OCI-LY7 (cell line): ENCODE measurements at regions not wholly inside any gene's neighbourhood (a gene's known extent, or its start where the extent isn't known, plus 50 kb on each side); places are given as distances from the start of the nearest gene placed in this dataset.

Source experiments
- BruUV-seq: library from RNA; stranded (reverse); fragments of 400-500 nt; replicated peaks from 2 replicates; lab custom pipeline; 2021; lab: Mats Ljungman, UMichigan
- CTCF ChIA-PET: fragments of 300-600 bp; sonication (Branson Sonifier 250); formaldehyde crosslinking; loops from one replicate; lab custom pipeline; 2022; ENCODE audit warnings: antibody characterized with exemption; ENCODE audit not compliant: unreplicated experiment; lab: Charles Lee
- POLR2A ChIA-PET: fragments of 300-600 bp; sonication (Branson Sonifier 250); formaldehyde crosslinking; loops from one replicate; lab custom pipeline; 2022; ENCODE audit warnings: antibody characterized with exemption; lab: Charles Lee
- DNase-seq: peaks from one replicate; pipeline ENCODE4 v3.0.0-alpha.2; 2015; ENCODE audit warnings: low spot score
- H2AFZ ChIP-seq: fragments of 200-600 bp; sonication (generic), shearing (Covaris generic); 2 replicates; pipeline ENCODE4 v1.6.1; 2014; ENCODE audit warnings: mild to moderate bottlenecking, antibody characterized with exemption, low read length, moderate library complexity
- H3K27ac ChIP-seq: fragments of 200-600 bp; sonication (generic); 2 replicates; pipeline ENCODE4 v1.5.1; 2014; ENCODE audit warnings: mixed run types, low read depth, mild to moderate bottlenecking, moderate library complexity, low read length, inconsistent platforms; ENCODE audit not compliant: poor library complexity, severe bottlenecking
- H3K36me3 ChIP-seq: fragments of 200-600 bp; sonication (generic); 2 replicates; pipeline ENCODE4 v1.6.1; 2014; ENCODE audit warnings: mild to moderate bottlenecking, antibody characterized with exemption, low read length, moderate library complexity, mixed read lengths; ENCODE audit not compliant: insufficient read depth
- H3K4me1 ChIP-seq: fragments of 200-600 bp; sonication (generic); 2 replicates; pipeline ENCODE4 v1.5.1; 2014; ENCODE audit warnings: mild to moderate bottlenecking, low read length; ENCODE audit not compliant: insufficient read depth, poor library complexity, severe bottlenecking
- H3K4me2 ChIP-seq: fragments of 200-600 bp; sonication (generic); 2 replicates; pipeline ENCODE4 v1.6.1; 2014; ENCODE audit warnings: mild to moderate bottlenecking, low read length
- H3K4me3 ChIP-seq: fragments of 200-600 bp; sonication (generic); 2 replicates; pipeline ENCODE4 v1.5.1; 2014; ENCODE audit warnings: mild to moderate bottlenecking, low read depth, low read length; ENCODE audit not compliant: poor library complexity, severe bottlenecking
- H3K79me2 ChIP-seq: fragments of 200-600 bp; sonication (generic); 2 replicates; pipeline ENCODE4 v1.6.1; 2016; ENCODE audit warnings: low read depth, mild to moderate bottlenecking, low read length, moderate library complexity, mixed read lengths; ENCODE audit not compliant: insufficient read depth
- H3K9me2 ChIP-seq: fragments of 200-600 bp; sonication (generic); 2 replicates; pipeline ENCODE4 v1.6.1; 2016; ENCODE audit warnings: mild to moderate bottlenecking, low read length, mixed read lengths; ENCODE audit not compliant: insufficient read depth
- H3K9me3 ChIP-seq: fragments of 200-600 bp; sonication (generic); 2 replicates; pipeline ENCODE4 v1.6.1; 2014; ENCODE audit warnings: mild to moderate bottlenecking, mixed run types, low read length, mixed read lengths
- H4K20me1 ChIP-seq: fragments of 200-600 bp; sonication (generic); 2 replicates; pipeline ENCODE4 v1.6.1; 2014; ENCODE audit warnings: mild to moderate bottlenecking, antibody characterized with exemption, low read length, moderate library complexity, mixed read lengths; ENCODE audit not compliant: insufficient read depth
- EZH2phosphoT487 ChIP-seq: fragments of 200-600 bp; sonication (generic); IDR thresholded peaks from 2 replicates; pipeline ENCODE4 v1.6.1; 2018; ENCODE audit warnings: low read depth, borderline replicate concordance, mild to moderate bottlenecking, mixed run types, antibody characterized with exemption, low read length, moderate library complexity, mixed read lengths
- intact Hi-C: fragments of 100-400 bp; cut with micrococcal nuclease; formaldehyde crosslinking; loops from one replicate; pipeline ENCODE4 v1.10.0; 2022; ENCODE audit not compliant: unreplicated experiment
- TF ChIP-seq, protein P1 (sequence below): fragments of 200-600 bp; sonication (generic); conservative IDR thresholded peaks from 2 replicates; pipeline ENCODE4 v1.5.1; 2014; ENCODE audit warnings: mild to moderate bottlenecking, antibody characterized with exemption, low read length, moderate library complexity, mixed read lengths

DNA sequence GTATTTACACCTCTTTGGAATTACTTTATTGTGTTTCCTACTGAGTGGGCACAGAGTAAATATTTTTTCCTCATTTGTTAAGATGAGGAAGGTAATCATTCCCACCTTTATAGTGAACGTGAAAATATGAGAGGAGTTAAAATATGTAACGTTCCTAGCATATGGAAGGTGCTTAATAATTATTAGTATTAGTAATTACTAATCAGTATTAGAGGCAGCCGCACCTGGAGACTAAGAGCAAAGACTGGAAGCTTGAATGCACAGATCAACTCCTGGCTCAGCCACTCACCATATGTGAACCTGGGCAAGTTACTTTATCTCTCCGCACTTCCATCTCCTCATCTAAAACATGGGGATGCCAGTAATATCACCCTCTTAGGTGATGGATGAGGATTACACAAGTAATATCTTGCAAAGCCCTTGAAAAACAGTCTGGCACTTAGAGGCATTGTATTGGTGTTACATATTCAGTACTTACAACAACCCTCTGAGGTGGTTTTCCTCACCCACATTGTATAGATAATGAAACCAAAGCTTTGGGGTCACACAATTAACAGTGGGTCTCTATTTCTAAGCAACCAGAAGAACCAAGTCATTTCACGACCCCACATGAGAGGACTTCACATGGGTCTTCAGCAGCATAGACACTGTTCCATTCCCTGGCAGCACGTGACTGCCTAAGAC lies 100.3 kb upstream of the KCTD1 start:
- H3K79me2 ChIP-seq, result no peaks in the 10 kb centered on the region
- H3K4me3 ChIP-seq, result no peak overlapping the region
- H3K4me2 ChIP-seq, result no peak overlapping the region
- no peak overlapping the region for H3K27ac ChIP-seq
- no peak for DNase-seq
- intact Hi-C loops, result loop anchor here (1.0 to 10.0 kb wide), 6 partner anchors 27 to 734 kb away; no protein-coding TSS in a partner anchor
- TF ChIP-seq, protein P1, sequence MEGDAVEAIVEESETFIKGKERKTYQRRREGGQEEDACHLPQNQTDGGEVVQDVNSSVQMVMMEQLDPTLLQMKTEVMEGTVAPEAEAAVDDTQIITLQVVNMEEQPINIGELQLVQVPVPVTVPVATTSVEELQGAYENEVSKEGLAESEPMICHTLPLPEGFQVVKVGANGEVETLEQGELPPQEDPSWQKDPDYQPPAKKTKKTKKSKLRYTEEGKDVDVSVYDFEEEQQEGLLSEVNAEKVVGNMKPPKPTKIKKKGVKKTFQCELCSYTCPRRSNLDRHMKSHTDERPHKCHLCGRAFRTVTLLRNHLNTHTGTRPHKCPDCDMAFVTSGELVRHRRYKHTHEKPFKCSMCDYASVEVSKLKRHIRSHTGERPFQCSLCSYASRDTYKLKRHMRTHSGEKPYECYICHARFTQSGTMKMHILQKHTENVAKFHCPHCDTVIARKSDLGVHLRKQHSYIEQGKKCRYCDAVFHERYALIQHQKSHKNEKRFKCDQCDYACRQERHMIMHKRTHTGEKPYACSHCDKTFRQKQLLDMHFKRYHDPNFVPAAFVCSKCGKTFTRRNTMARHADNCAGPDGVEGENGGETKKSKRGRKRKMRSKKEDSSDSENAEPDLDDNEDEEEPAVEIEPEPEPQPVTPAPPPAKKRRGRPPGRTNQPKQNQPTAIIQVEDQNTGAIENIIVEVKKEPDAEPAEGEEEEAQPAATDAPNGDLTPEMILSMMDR, result no peak
- TF ChIP-seq EZH2phosphoT487, result no peak
- no peaks in the 10 kb centered on the region for H3K9me2 ChIP-seq
- CTCF ChIA-PET, result no interaction called here
- H3K4me1 ChIP-seq, result peaks cover 8% of the 10 kb centered on the region
- POLR2A ChIA-PET, result no interaction called here
- H4K20me1 ChIP-seq, result no peaks in the 10 kb centered on the region
- no peak overlapping the region for H2AFZ ChIP-seq
- no TSS peak for BruUV-seq
- no peaks in the 10 kb centered on the region for H3K36me3 ChIP-seq
- H3K9me3 ChIP-seq, result no peaks in the 10 kb centered on the region

DNA sequence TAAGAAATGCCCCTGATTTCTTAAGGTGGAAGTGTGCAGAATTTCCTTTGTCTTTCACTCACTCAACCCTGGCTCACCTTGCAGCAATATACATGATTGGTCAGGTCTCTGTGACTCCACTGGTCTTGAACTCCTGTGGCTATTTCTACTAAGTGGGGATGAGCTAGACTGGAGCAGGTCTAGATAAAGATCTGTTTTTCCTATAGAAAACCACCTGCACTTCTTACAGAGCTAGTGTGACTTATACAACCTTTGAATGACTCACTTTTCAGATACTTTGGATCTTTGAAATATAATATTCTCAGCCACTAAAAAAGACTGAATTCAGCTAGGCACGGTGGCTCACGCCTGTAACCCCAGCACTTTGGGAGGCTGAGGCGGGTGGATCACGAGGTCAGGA lies 98.5 kb upstream of the KCTD1 start:
- H3K27ac ChIP-seq, result no peak overlapping the region
- H3K4me2 ChIP-seq, result no peak overlapping the region
- no TSS peak for BruUV-seq
- H2AFZ ChIP-seq, result no peak overlapping the region
- H3K36me3 ChIP-seq, result no peaks in the 10 kb centered on the region
- intact Hi-C loops, result loop anchor here (5.0 to 10.0 kb wide), 3 partner anchors 160 to 732 kb away; no protein-coding TSS in a partner anchor
- ChIA-PET CTCF (interaction anchor here (1.7 kb wide), 1 partner anchor 241 kb away, joined by 4 read pairs; no protein-coding TSS in a partner anchor), POLR2A (interaction anchor here (0.6 to 1.1 kb wide), 5 partner anchors 44 to 534 kb away, joined by 3 to 8 read pairs (median 4); no protein-coding TSS in a partner anchor)
- DNase-seq, result peak; percentile 8
- H4K20me1 ChIP-seq, result no peaks in the 10 kb centered on the region
- H3K79me2 ChIP-seq, result no peaks in the 10 kb centered on the region
- H3K4me1 ChIP-seq, result peaks cover 8% of the 10 kb centered on the region
- TF ChIP-seq, protein P1, result no peak
- no peak for TF ChIP-seq EZH2phosphoT487
- no peaks in the 10 kb centered on the region for H3K9me2 ChIP-seq
- no peaks in the 10 kb centered on the region for H3K9me3 ChIP-seq
- H3K4me3 ChIP-seq, result no peak overlapping the region
